ENCODE measurements at regions not wholly inside any gene's neighbourhood (a gene's known extent, or its start where the extent isn't known, plus 50 kb on each side); places are given as distances from the start of the nearest gene placed in this dataset.

DNA sequence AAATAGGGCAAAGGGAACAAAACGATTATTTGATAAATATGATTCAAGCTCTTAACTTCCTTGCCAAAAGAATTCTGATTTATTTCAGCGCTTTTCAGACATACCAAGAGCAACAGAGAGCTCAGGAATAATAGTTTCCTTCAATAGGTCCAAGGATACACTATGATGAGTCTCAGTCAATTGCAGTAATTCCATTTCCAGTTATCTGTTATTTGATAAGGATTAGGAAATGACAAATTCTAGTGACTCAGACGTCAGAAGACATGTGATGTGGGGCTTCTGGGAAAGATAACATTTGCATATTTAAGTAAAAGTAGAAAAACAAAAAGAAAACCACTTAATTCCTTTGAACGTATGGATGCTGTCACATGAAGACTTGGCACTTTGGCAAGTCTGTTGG, 1250.8 kb upstream of the CDH18 start:
- H3K9ac ChIP-seq (replicated peaks; ENCODE audit: extremely low read depth, insufficient read depth, low read length): no peak overlapping the region
- intact Hi-C loops (cut with micrococcal nuclease): no loop called here

DNA sequence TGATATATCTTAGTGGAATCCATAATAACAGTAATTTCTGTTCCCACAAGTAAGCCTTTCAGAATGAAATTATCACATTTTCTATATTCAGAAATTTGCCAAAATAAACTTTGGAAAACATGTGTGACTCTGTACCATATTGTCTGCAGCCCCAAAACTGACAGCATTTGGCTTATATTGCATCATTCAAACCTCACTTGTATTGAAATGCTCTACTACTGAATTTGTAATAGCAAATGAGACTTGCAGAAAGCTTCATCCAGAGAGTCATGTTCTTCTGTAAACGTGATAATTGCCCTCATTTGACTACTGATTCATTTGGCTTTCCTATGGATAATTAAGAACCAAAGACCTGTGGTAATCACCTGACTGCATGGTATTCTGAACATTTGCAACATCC, 1249.5 kb upstream of the CDH18 start:
- TF ChIP-seq, protein P1, sequence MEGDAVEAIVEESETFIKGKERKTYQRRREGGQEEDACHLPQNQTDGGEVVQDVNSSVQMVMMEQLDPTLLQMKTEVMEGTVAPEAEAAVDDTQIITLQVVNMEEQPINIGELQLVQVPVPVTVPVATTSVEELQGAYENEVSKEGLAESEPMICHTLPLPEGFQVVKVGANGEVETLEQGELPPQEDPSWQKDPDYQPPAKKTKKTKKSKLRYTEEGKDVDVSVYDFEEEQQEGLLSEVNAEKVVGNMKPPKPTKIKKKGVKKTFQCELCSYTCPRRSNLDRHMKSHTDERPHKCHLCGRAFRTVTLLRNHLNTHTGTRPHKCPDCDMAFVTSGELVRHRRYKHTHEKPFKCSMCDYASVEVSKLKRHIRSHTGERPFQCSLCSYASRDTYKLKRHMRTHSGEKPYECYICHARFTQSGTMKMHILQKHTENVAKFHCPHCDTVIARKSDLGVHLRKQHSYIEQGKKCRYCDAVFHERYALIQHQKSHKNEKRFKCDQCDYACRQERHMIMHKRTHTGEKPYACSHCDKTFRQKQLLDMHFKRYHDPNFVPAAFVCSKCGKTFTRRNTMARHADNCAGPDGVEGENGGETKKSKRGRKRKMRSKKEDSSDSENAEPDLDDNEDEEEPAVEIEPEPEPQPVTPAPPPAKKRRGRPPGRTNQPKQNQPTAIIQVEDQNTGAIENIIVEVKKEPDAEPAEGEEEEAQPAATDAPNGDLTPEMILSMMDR (IDR thresholded peaks at IDR 0.05; ENCODE audit: extremely low read depth in 1 of 2, insufficient read depth in 1 of 2, low read depth in 1 of 2, low read length in 2 of 2): no peak
- TF ChIP-seq MYC (IDR thresholded peaks at IDR 0.05; ENCODE audit: low read depth, low read length) (no peak), POLR2AphosphoS5 (IDR thresholded peaks at IDR 0.05; ENCODE audit: insufficient read depth, low read depth, low read length) (no peak), GATA2 (IDR thresholded peaks at IDR 0.05; ENCODE audit: insufficient read depth, insufficient read length, low read depth, low read length) (no peak), FOS (IDR thresholded peaks at IDR 0.05; ENCODE audit: borderline replicate concordance, insufficient read depth, low read length) (no peak), POLR2A (IDR thresholded peaks at IDR 0.05; ENCODE audit: low read depth, low read length) (no peak), EZH2 (IDR thresholded peaks at IDR 0.05; ENCODE audit: borderline replicate concordance, low read depth, low read length, severe bottlenecking) (no peak), JUN (IDR thresholded peaks at IDR 0.05; ENCODE audit: borderline replicate concordance, insufficient read depth, insufficient read length, low read depth) (no peak)
- TF ChIP-seq, protein P2, sequence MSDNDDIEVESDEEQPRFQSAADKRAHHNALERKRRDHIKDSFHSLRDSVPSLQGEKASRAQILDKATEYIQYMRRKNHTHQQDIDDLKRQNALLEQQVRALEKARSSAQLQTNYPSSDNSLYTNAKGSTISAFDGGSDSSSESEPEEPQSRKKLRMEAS (IDR thresholded peaks at IDR 0.05; ENCODE audit: insufficient read depth, insufficient read length): no peak
- ChIA-PET POLR2A (no interaction called here), CTCF (no interaction called here)
- Histone ChIP-seq H4K20me1 (replicated peaks; ENCODE audit: control insufficient read depth, extremely low read depth, insufficient read depth, low read length) (no peaks in the 10 kb centered on the region), H3K27ac (ENCODE audit: insufficient read depth, low read depth, low read length) (peak overlapping the region; percentile 48), H2AFZ (ENCODE audit: low read depth, low read length) (no peak overlapping the region), H3K27me3 (ENCODE audit: control insufficient read depth in 2 of 2, insufficient read depth in 2 of 2, low read length in 2 of 2) (no peaks in the 10 kb centered on the region), H3K9me1 (replicated peaks; ENCODE audit: control insufficient read depth, extremely low read depth, insufficient read depth, low read length) (no peaks in the 10 kb centered on the region), H3K36me3 (ENCODE audit: control insufficient read depth in 2 of 2, extremely low read depth in 1 of 2, insufficient read depth in 2 of 2, low read length in 2 of 2) (no peaks in the 10 kb centered on the region), H3K4me3 (replicated peaks in 1 of 3; ENCODE audit: insufficient read depth in 1 of 3, low read depth in 1 of 3, low read length in 3 of 3) (no peak overlapping the region), H3K4me1 (ENCODE audit: control insufficient read depth, extremely low read depth, insufficient read depth, low read length) (peaks cover 12% of the 10 kb centered on the region), H3K9me3 (replicated peaks; ENCODE audit: control insufficient read depth, insufficient read depth, low read length) (no peaks in the 10 kb centered on the region), H3K4me2 (ENCODE audit: insufficient read depth, low read length) (peak overlapping the region; percentile 59), H3K79me2 (ENCODE audit: control insufficient read depth, insufficient read depth, low read length) (no peaks in the 10 kb centered on the region), H3K9ac (replicated peaks; ENCODE audit: extremely low read depth, insufficient read depth, low read length) (no peak overlapping the region)
- dilution Hi-C loops (cut with MboI; ENCODE audit: extremely low pct_ligation_motif_present, low sequenced_read_pairs): no loop called here
- BruUV-seq (replicated peaks): TSS peak; percentile 60
- intact Hi-C loops (cut with micrococcal nuclease): loop anchor here (2.0 kb wide), 1 partner anchor 85 kb away; no protein-coding TSS in a partner anchor
- FAIRE-seq (no peak), DNase-seq (ENCODE audit: low read depth, low spot score) (no peak)

More for the DNA sequence above, 1250.8 kb upstream of the CDH18 start:
- no peaks in the 10 kb centered on the region for H3K27me3 ChIP-seq (ENCODE audit: control insufficient read depth in 2 of 2, insufficient read depth in 2 of 2, low read length in 2 of 2)
- no TSS peak for BruUV-seq (replicated peaks)
- H3K36me3 ChIP-seq (ENCODE audit: control insufficient read depth in 2 of 2, extremely low read depth in 1 of 2, insufficient read depth in 2 of 2, low read length in 2 of 2): no peaks in the 10 kb centered on the region
- dilution Hi-C loops (cut with MboI; ENCODE audit: extremely low pct_ligation_motif_present, low sequenced_read_pairs): no loop called here
- H3K4me3 ChIP-seq (replicated peaks in 1 of 3; ENCODE audit: insufficient read depth in 1 of 3, low read depth in 1 of 3, low read length in 3 of 3): no peak overlapping the region
- FAIRE-seq: no peak
- no peaks in the 10 kb centered on the region for H3K9me1 ChIP-seq (replicated peaks; ENCODE audit: control insufficient read depth, extremely low read depth, insufficient read depth, low read length)
- no peak overlapping the region for H3K4me2 ChIP-seq (ENCODE audit: insufficient read depth, low read length)
- peak; percentile 9 for DNase-seq (ENCODE audit: low read depth, low spot score)
- H3K79me2 ChIP-seq (ENCODE audit: control insufficient read depth, insufficient read depth, low read length): no peaks in the 10 kb centered on the region
- CTCF ChIA-PET: interaction anchor here (0.9 kb wide), 1 partner anchor 266 kb away, joined by 3 read pairs; no protein-coding TSS in a partner anchor
- H3K4me1 ChIP-seq (ENCODE audit: control insufficient read depth, extremely low read depth, insufficient read depth, low read length): peaks cover 12% of the 10 kb centered on the region
- no peak overlapping the region for H3K27ac ChIP-seq (ENCODE audit: insufficient read depth, low read depth, low read length)
- H4K20me1 ChIP-seq (replicated peaks; ENCODE audit: control insufficient read depth, extremely low read depth, insufficient read depth, low read length): no peaks in the 10 kb centered on the region
- H2AFZ ChIP-seq (ENCODE audit: low read depth, low read length): no peak overlapping the region
- POLR2A ChIA-PET: no interaction called here
- TF ChIP-seq GATA2 (IDR thresholded peaks at IDR 0.05; ENCODE audit: insufficient read depth, insufficient read length, low read depth, low read length) (no peak), FOS (IDR thresholded peaks at IDR 0.05; ENCODE audit: borderline replicate concordance, insufficient read depth, low read length) (peak; percentile 15), MYC (IDR thresholded peaks at IDR 0.05; ENCODE audit: low read depth, low read length) (no peak)
- H3K9me3 ChIP-seq (replicated peaks; ENCODE audit: control insufficient read depth, insufficient read depth, low read length): no peaks in the 10 kb centered on the region

All from endothelial cell of umbilical vein (primary cell).